ENCODE measurements at regions not wholly inside any gene's neighbourhood (a gene's known extent, or its start where the extent isn't known, plus 50 kb on each side); places are given as distances from the start of the nearest gene placed in this dataset.
A peak's percentile ranks its signal among the peaks of the same experiment; 100 is the strongest.

- TF ChIP-seq MYC (IDR thresholded peaks at IDR 0.05; ENCODE audit: low read depth, low read length) (no peak), FOS (IDR thresholded peaks at IDR 0.05; ENCODE audit: borderline replicate concordance, insufficient read depth, low read length) (no peak), EZH2 (IDR thresholded peaks at IDR 0.05; ENCODE audit: borderline replicate concordance, low read depth, low read length, severe bottlenecking) (no peak), POLR2AphosphoS5 (IDR thresholded peaks at IDR 0.05; ENCODE audit: insufficient read depth, low read depth, low read length) (no peak), CTCF (IDR thresholded peaks at IDR 0.05; ENCODE audit: extremely low read depth in 1 of 2, insufficient read depth in 1 of 2, low read depth in 1 of 2, low read length in 2 of 2) (no peak), GATA2 (IDR thresholded peaks at IDR 0.05; ENCODE audit: insufficient read depth, insufficient read length, low read depth, low read length) (no peak), POLR2A (IDR thresholded peaks at IDR 0.05; ENCODE audit: low read depth, low read length) (no peak), JUN (IDR thresholded peaks at IDR 0.05; ENCODE audit: borderline replicate concordance, insufficient read depth, insufficient read length, low read depth) (no peak), MAX (IDR thresholded peaks at IDR 0.05; ENCODE audit: insufficient read depth, insufficient read length) (no peak)
- H3K27ac ChIP-seq (ENCODE audit: insufficient read depth, low read depth, low read length), result no peak overlapping the region
- H3K9ac ChIP-seq (replicated peaks; ENCODE audit: extremely low read depth, insufficient read depth, low read length), result no peak overlapping the region
- H3K9me1 ChIP-seq (replicated peaks; ENCODE audit: control insufficient read depth, extremely low read depth, insufficient read depth, low read length), result no peaks in the 10 kb centered on the region
- FAIRE-seq (no peak), DNase-seq (ENCODE audit: low read depth, low spot score) (peak; percentile 70)
- no peaks in the 10 kb centered on the region for H4K20me1 ChIP-seq (replicated peaks; ENCODE audit: control insufficient read depth, extremely low read depth, insufficient read depth, low read length)
- no TSS peak for BruUV-seq (replicated peaks)
- H3K4me1 ChIP-seq (ENCODE audit: control insufficient read depth, extremely low read depth, insufficient read depth, low read length), result no peaks in the 10 kb centered on the region
- ChIA-PET CTCF (interaction anchor here (1.3 to 1.6 kb wide), 4 partner anchors 12 to 168 kb away, joined by 3 to 6 read pairs (median 4); no protein-coding TSS in a partner anchor), POLR2A (no interaction called here)
- H3K36me3 ChIP-seq (ENCODE audit: control insufficient read depth in 2 of 2, extremely low read depth in 1 of 2, insufficient read depth in 2 of 2, low read length in 2 of 2), result no peaks in the 10 kb centered on the region
- no peaks in the 10 kb centered on the region for H3K9me3 ChIP-seq (replicated peaks; ENCODE audit: control insufficient read depth, insufficient read depth, low read length)
- peak overlapping the region; percentile 38 for H2AFZ ChIP-seq (ENCODE audit: low read depth, low read length)
- intact Hi-C loops (cut with micrococcal nuclease), result no loop called here
- dilution Hi-C loops (cut with MboI; ENCODE audit: extremely low pct_ligation_motif_present, low sequenced_read_pairs), result no loop called here
- no peak overlapping the region for H3K4me3 ChIP-seq (replicated peaks in 1 of 3; ENCODE audit: insufficient read depth in 1 of 3, low read depth in 1 of 3, low read length in 3 of 3)
- peaks cover 0 to 15% of the 10 kb centered on the region in 2 experiments for H3K27me3 ChIP-seq (ENCODE audit: control insufficient read depth in 2 of 2, insufficient read depth in 2 of 2, low read length in 2 of 2)
- no peak overlapping the region for H3K4me2 ChIP-seq (ENCODE audit: insufficient read depth, low read length)
- no peaks in the 10 kb centered on the region for H3K79me2 ChIP-seq (ENCODE audit: control insufficient read depth, insufficient read depth, low read length)
Observed at GRCh38 chr22:19663821-19664355, 50.4 kb upstream of the SEPTIN5 start.
